OCI-LY7 (cell line): ENCODE measurements at regions not wholly inside any gene's neighbourhood (a gene's known extent, or its start where the extent isn't known, plus 50 kb on each side); places are given as distances from the start of the nearest gene placed in this dataset. TPM values are rescaled to one million over a fixed set of nuclear protein-coding genes. Genes with fewer than 3 reads are reported as not detected.

Experiments
- BruUV-seq: library from RNA; stranded (reverse); fragments of 400-500 nt; replicated peaks from 2 replicates; lab custom pipeline; 2021; lab: Mats Ljungman, UMichigan
- CTCF ChIA-PET: fragments of 300-600 bp; sonication (Branson Sonifier 250); formaldehyde crosslinking; loops from one replicate; lab custom pipeline; 2022; ENCODE audit warnings: antibody characterized with exemption; ENCODE audit not compliant: unreplicated experiment; lab: Charles Lee
- POLR2A ChIA-PET: fragments of 300-600 bp; sonication (Branson Sonifier 250); formaldehyde crosslinking; loops from one replicate; lab custom pipeline; 2022; ENCODE audit warnings: antibody characterized with exemption; lab: Charles Lee
- DNase-seq: peaks from one replicate; pipeline ENCODE4 v3.0.0-alpha.2; 2015; ENCODE audit warnings: low spot score
- H2AFZ ChIP-seq: fragments of 200-600 bp; sonication (generic), shearing (Covaris generic); 2 replicates; pipeline ENCODE4 v1.6.1; 2014; ENCODE audit warnings: mild to moderate bottlenecking, antibody characterized with exemption, low read length, moderate library complexity
- H3K27ac ChIP-seq: fragments of 200-600 bp; sonication (generic); 2 replicates; pipeline ENCODE4 v1.5.1; 2014; ENCODE audit warnings: mixed run types, low read depth, mild to moderate bottlenecking, moderate library complexity, low read length, inconsistent platforms; ENCODE audit not compliant: poor library complexity, severe bottlenecking
- H3K36me3 ChIP-seq: fragments of 200-600 bp; sonication (generic); 2 replicates; pipeline ENCODE4 v1.6.1; 2014; ENCODE audit warnings: mild to moderate bottlenecking, antibody characterized with exemption, low read length, moderate library complexity, mixed read lengths; ENCODE audit not compliant: insufficient read depth
- H3K4me1 ChIP-seq: fragments of 200-600 bp; sonication (generic); 2 replicates; pipeline ENCODE4 v1.5.1; 2014; ENCODE audit warnings: mild to moderate bottlenecking, low read length; ENCODE audit not compliant: insufficient read depth, poor library complexity, severe bottlenecking
- H3K4me2 ChIP-seq: fragments of 200-600 bp; sonication (generic); 2 replicates; pipeline ENCODE4 v1.6.1; 2014; ENCODE audit warnings: mild to moderate bottlenecking, low read length
- H3K4me3 ChIP-seq: fragments of 200-600 bp; sonication (generic); 2 replicates; pipeline ENCODE4 v1.5.1; 2014; ENCODE audit warnings: mild to moderate bottlenecking, low read depth, low read length; ENCODE audit not compliant: poor library complexity, severe bottlenecking
- H3K79me2 ChIP-seq: fragments of 200-600 bp; sonication (generic); 2 replicates; pipeline ENCODE4 v1.6.1; 2016; ENCODE audit warnings: low read depth, mild to moderate bottlenecking, low read length, moderate library complexity, mixed read lengths; ENCODE audit not compliant: insufficient read depth
- H3K9me2 ChIP-seq: fragments of 200-600 bp; sonication (generic); 2 replicates; pipeline ENCODE4 v1.6.1; 2016; ENCODE audit warnings: mild to moderate bottlenecking, low read length, mixed read lengths; ENCODE audit not compliant: insufficient read depth
- H3K9me3 ChIP-seq: fragments of 200-600 bp; sonication (generic); 2 replicates; pipeline ENCODE4 v1.6.1; 2014; ENCODE audit warnings: mild to moderate bottlenecking, mixed run types, low read length, mixed read lengths
- H4K20me1 ChIP-seq: fragments of 200-600 bp; sonication (generic); 2 replicates; pipeline ENCODE4 v1.6.1; 2014; ENCODE audit warnings: mild to moderate bottlenecking, antibody characterized with exemption, low read length, moderate library complexity, mixed read lengths; ENCODE audit not compliant: insufficient read depth
- EZH2phosphoT487 ChIP-seq: fragments of 200-600 bp; sonication (generic); IDR thresholded peaks from 2 replicates; pipeline ENCODE4 v1.6.1; 2018; ENCODE audit warnings: low read depth, borderline replicate concordance, mild to moderate bottlenecking, mixed run types, antibody characterized with exemption, low read length, moderate library complexity, mixed read lengths
- intact Hi-C: fragments of 100-400 bp; cut with micrococcal nuclease; formaldehyde crosslinking; loops from one replicate; pipeline ENCODE4 v1.10.0; 2022; ENCODE audit not compliant: unreplicated experiment
- small RNA-seq: library from RNA; depleted of rRNA; stranded (forward); fragments of <200 nt; gene quantifications from one replicate; pipeline ENCODE3, GENCODE V24; 2014
- TF ChIP-seq, protein P1 (sequence below): fragments of 200-600 bp; sonication (generic); conservative IDR thresholded peaks from 2 replicates; pipeline ENCODE4 v1.5.1; 2014; ENCODE audit warnings: mild to moderate bottlenecking, antibody characterized with exemption, low read length, moderate library complexity, mixed read lengths

DNA sequence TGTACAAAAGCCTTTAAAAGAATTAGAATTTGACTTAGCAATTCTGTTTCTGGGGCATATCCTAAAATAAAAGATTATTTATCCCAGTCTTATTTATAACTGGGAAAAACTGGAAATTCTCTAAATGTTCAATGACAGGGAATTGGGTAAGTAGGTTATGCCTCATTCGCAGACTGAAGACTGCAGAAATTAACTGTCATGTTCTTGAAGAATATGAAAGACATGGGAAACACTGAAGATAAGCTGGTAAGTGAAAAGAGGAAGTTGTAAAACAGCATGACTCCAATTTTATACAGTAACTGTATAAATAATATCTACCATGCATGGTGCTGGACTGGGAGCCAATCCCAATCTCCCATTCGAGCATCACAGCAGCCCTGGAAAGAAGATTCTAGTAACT, 50.6 kb upstream of the SLC2A1 start:
- CTCF ChIA-PET = no interaction called here
- no peaks in the 10 kb centered on the region for H3K79me2 ChIP-seq
- H3K36me3 ChIP-seq = no peaks in the 10 kb centered on the region
- no peak overlapping the region for H3K27ac ChIP-seq
- H3K4me2 ChIP-seq = no peak overlapping the region
- intact Hi-C loops = no loop called here
- H3K4me3 ChIP-seq = no peak overlapping the region
- H3K9me2 ChIP-seq = no peaks in the 10 kb centered on the region
- H4K20me1 ChIP-seq = no peaks in the 10 kb centered on the region
- POLR2A ChIA-PET = no interaction called here
- H3K9me3 ChIP-seq = no peaks in the 10 kb centered on the region
- BruUV-seq = no TSS peak
- DNase-seq = peak; percentile 11
- H3K4me1 ChIP-seq = peaks cover 3% of the 10 kb centered on the region
- no peak for TF ChIP-seq EZH2phosphoT487
- TF ChIP-seq, protein P1, sequence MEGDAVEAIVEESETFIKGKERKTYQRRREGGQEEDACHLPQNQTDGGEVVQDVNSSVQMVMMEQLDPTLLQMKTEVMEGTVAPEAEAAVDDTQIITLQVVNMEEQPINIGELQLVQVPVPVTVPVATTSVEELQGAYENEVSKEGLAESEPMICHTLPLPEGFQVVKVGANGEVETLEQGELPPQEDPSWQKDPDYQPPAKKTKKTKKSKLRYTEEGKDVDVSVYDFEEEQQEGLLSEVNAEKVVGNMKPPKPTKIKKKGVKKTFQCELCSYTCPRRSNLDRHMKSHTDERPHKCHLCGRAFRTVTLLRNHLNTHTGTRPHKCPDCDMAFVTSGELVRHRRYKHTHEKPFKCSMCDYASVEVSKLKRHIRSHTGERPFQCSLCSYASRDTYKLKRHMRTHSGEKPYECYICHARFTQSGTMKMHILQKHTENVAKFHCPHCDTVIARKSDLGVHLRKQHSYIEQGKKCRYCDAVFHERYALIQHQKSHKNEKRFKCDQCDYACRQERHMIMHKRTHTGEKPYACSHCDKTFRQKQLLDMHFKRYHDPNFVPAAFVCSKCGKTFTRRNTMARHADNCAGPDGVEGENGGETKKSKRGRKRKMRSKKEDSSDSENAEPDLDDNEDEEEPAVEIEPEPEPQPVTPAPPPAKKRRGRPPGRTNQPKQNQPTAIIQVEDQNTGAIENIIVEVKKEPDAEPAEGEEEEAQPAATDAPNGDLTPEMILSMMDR = no peak
- H2AFZ ChIP-seq = no peak overlapping the region

DNA sequence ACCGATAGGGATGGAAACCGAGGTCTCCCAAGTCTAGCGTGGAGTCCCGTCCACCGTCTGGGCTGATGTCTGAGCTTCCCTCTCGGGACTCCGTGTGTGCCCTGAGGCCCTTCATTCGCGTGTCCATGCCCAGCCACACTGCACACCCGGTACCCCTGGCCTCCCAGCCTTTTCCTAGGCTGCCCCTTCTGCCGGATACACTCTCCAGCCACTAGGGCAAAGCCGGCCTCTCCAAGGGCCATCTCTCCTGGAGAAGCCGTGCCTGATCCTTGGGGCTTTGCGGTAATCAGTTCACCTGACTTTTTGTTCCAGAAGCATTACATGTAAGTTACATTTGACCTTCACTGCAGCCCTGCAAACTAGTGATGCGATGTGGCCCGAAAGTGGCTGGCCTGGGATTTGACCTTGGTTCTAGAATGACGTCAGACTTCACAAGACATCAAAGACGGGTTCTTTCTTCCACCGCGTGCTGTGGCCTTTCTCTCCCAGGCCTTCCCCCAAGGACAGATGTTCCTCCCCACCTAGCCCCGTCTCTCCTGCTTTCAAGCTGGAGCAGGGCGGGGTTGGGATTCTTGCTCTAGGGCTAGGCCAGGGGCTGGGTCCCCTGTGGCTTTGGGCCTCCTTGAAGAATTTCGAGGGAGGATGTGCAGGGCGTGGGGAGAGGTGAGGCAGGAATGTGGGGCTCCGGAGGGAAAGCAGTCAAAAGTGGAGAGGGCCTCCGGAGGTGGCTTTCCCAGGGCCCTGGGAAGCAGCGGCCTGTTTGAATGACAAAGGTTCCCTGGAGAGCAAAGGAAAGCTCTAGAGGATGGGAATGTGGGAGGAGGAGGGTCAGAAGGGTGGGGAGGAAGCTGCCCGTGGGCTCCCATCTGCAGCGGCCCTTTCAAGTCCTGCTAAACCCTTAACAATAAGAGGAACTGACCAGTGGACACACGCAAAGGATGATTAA, 49.7 kb upstream of the SLC2A1 start:
- BruUV-seq = no TSS peak
- DNase-seq = no peak
- ChIA-PET CTCF (no interaction called here), POLR2A (no interaction called here)
- H3K4me2 ChIP-seq = no peak overlapping the region
- TF ChIP-seq, protein P1 = no peak
- TF ChIP-seq EZH2phosphoT487 = no peak
- no peaks in the 10 kb centered on the region for H3K9me2 ChIP-seq
- H3K9me3 ChIP-seq = no peaks in the 10 kb centered on the region
- intact Hi-C loops = no loop called here
- H2AFZ ChIP-seq = no peak overlapping the region
- H3K36me3 ChIP-seq = no peaks in the 10 kb centered on the region
- H3K4me3 ChIP-seq = no peak overlapping the region
- no peaks in the 10 kb centered on the region for H4K20me1 ChIP-seq
- no peaks in the 10 kb centered on the region for H3K79me2 ChIP-seq
- no peak overlapping the region for H3K27ac ChIP-seq
- peaks cover 3% of the 10 kb centered on the region for H3K4me1 ChIP-seq

Small RNA genes lying in the stretch of these regions (small RNA-seq; reads per million reads assigned to genes)
- not detected for gene RF00026
